BLaER1 treated with 17β-estradiol and CSF1 and Interleukin-3, amounts not matched to agents 10 nM and 100 nM (cell line): ENCODE measurements at regions not wholly inside any gene's neighbourhood (a gene's known extent, or its start where the extent isn't known, plus 50 kb on each side); places are given as distances from the start of the nearest gene placed in this dataset.

Source experiments
- H3K27ac ChIP-seq, 11 experiments: shearing (Covaris generic); formaldehyde crosslinking; 2 replicates each; pipeline ENCODE4 v1.8.1; 2022
- H3K27me3 ChIP-seq, 11 experiments: shearing (Covaris generic); formaldehyde crosslinking; 2 replicates each; pipeline ENCODE4 v1.8.1; 2022
- H3K36me3 ChIP-seq, 11 experiments: shearing (Covaris generic); formaldehyde crosslinking; 2 replicates each; pipeline ENCODE4 v1.8.1; 2022
- H3K4me1 ChIP-seq, 10 experiments: shearing (Covaris generic); formaldehyde crosslinking; 2 replicates each; pipeline ENCODE4 v1.8.1; 2022
- H3K4me2 ChIP-seq, 11 experiments: shearing (Covaris generic); formaldehyde crosslinking; 2 replicates each; pipeline ENCODE4 v1.8.1; 2022
- H3K4me3 ChIP-seq, 10 experiments: shearing (Covaris generic); formaldehyde crosslinking; 2 replicates each; pipeline ENCODE4 v1.8.1; 2022
- H3K9ac ChIP-seq, 11 experiments: shearing (Covaris generic); formaldehyde crosslinking; 2 replicates each; pipeline ENCODE4 v1.8.1; 2022
- H3K9me3 ChIP-seq, 11 experiments: shearing (Covaris generic); formaldehyde crosslinking; replicated peaks in 1 of 11; 2 replicates each; pipeline ENCODE4 v1.8.1; 2022
- H4K20me1 ChIP-seq, 11 experiments: shearing (Covaris generic); formaldehyde crosslinking; 2 replicates each; pipeline ENCODE4 v1.8.1; 2022
- Cebpa-rat ChIP-seq, 11 experiments: shearing (Covaris generic); IDR thresholded peaks; 2 replicates each; pipeline ENCODE4 v1.8.1; 2022

GRCh38 chr15:37865687-37866086, 68.8 kb upstream of the TMCO5A start:
- Histone ChIP-seq H3K9ac (no peak overlapping the region), H3K27me3 (no peaks in the 10 kb centered on the region), H3K36me3 (no peaks in the 10 kb centered on the region), H4K20me1 (no peaks in the 10 kb centered on the region), H3K4me1 (no peaks in the 10 kb centered on the region), H3K27ac (no peak overlapping the region), H3K4me3 (no peak overlapping the region), H3K4me2 (no peak overlapping the region), H3K9me3 (peaks cover 0 to 14% (median 7%) of the 10 kb centered on the region in 11 experiments; a peak in 5 of 22 replicates)
- TF ChIP-seq Cebpa-rat (IDR thresholded peaks at IDR 0.05): no peak

- no peak for TF ChIP-seq Cebpa-rat (IDR thresholded peaks at IDR 0.05)
- no peaks in the 10 kb centered on the region for H3K4me1 ChIP-seq
- no peak overlapping the region for H3K9ac ChIP-seq
- no peak overlapping the region for H3K27ac ChIP-seq
- no peak overlapping the region for H3K4me2 ChIP-seq
- no peak overlapping the region for H3K4me3 ChIP-seq
- no peaks in the 10 kb centered on the region for H3K27me3 ChIP-seq
- H3K36me3 ChIP-seq: no peaks in the 10 kb centered on the region
- no peaks in the 10 kb centered on the region for H3K9me3 ChIP-seq
- no peaks in the 10 kb centered on the region for H4K20me1 ChIP-seq
Observed at GRCh38 chr15:37870711-37871110, 63.7 kb upstream of the TMCO5A start.

GRCh38 chr15:37872661-37873060, 61.8 kb upstream of the TMCO5A start:
- Histone ChIP-seq H3K27ac (no peak overlapping the region), H3K4me3 (no peak overlapping the region), H3K36me3 (no peaks in the 10 kb centered on the region), H3K9ac (no peak overlapping the region), H3K4me2 (no peak overlapping the region), H3K4me1 (no peaks in the 10 kb centered on the region), H4K20me1 (no peaks in the 10 kb centered on the region), H3K27me3 (no peaks in the 10 kb centered on the region), H3K9me3 (no peaks in the 10 kb centered on the region)
- TF ChIP-seq Cebpa-rat (IDR thresholded peaks at IDR 0.05): no peak

- no peaks in the 10 kb centered on the region for H3K27me3 ChIP-seq
- H3K9me3 ChIP-seq: no peaks in the 10 kb centered on the region
- H3K27ac ChIP-seq: no peak overlapping the region
- no peak overlapping the region for H3K4me2 ChIP-seq
- TF ChIP-seq Cebpa-rat (IDR thresholded peaks at IDR 0.05): no peak
- H4K20me1 ChIP-seq: no peaks in the 10 kb centered on the region
- no peaks in the 10 kb centered on the region for H3K4me1 ChIP-seq
- no peaks in the 10 kb centered on the region for H3K36me3 ChIP-seq
- no peak overlapping the region for H3K9ac ChIP-seq
- H3K4me3 ChIP-seq: no peak overlapping the region
Observed at GRCh38 chr15:37873336-37873735, 61.1 kb upstream of the TMCO5A start.

- H3K27me3 ChIP-seq: no peaks in the 10 kb centered on the region
- H3K4me1 ChIP-seq: no peaks in the 10 kb centered on the region
- no peak overlapping the region for H3K9ac ChIP-seq
- H3K9me3 ChIP-seq: no peaks in the 10 kb centered on the region
- H3K36me3 ChIP-seq: no peaks in the 10 kb centered on the region
- no peak overlapping the region for H3K27ac ChIP-seq
- no peaks in the 10 kb centered on the region for H4K20me1 ChIP-seq
- no peak for TF ChIP-seq Cebpa-rat (IDR thresholded peaks at IDR 0.05)
- H3K4me3 ChIP-seq: no peak overlapping the region
- H3K4me2 ChIP-seq: no peak overlapping the region
Observed at GRCh38 chr15:37876900-37877299, 57.5 kb upstream of the TMCO5A start.

GRCh38 chr15:37877851-37878741, 56.3 kb upstream of the TMCO5A start:
- Histone ChIP-seq H3K4me1 (no peaks in the 10 kb centered on the region), H4K20me1 (no peaks in the 10 kb centered on the region), H3K4me3 (no peak overlapping the region), H3K4me2 (no peak overlapping the region), H3K27ac (no peak overlapping the region), H3K9me3 (no peaks in the 10 kb centered on the region), H3K9ac (no peak overlapping the region), H3K36me3 (no peaks in the 10 kb centered on the region), H3K27me3 (no peaks in the 10 kb centered on the region)
- TF ChIP-seq Cebpa-rat (IDR thresholded peaks at IDR 0.05): no peak

GRCh38 chr15:37880009-37880834, 54.2 kb upstream of the TMCO5A start:
- H3K4me2 ChIP-seq: no peak overlapping the region
- H3K4me3 ChIP-seq: no peak overlapping the region
- H3K9me3 ChIP-seq: no peaks in the 10 kb centered on the region
- no peak overlapping the region for H3K27ac ChIP-seq
- no peak overlapping the region for H3K9ac ChIP-seq
- no peaks in the 10 kb centered on the region for H3K36me3 ChIP-seq
- TF ChIP-seq Cebpa-rat (IDR thresholded peaks at IDR 0.05): no peak
- H4K20me1 ChIP-seq: no peaks in the 10 kb centered on the region
- H3K27me3 ChIP-seq: no peaks in the 10 kb centered on the region
- H3K4me1 ChIP-seq: no peaks in the 10 kb centered on the region

- no peak for TF ChIP-seq Cebpa-rat (IDR thresholded peaks at IDR 0.05)
- H3K36me3 ChIP-seq: no peaks in the 10 kb centered on the region
Observed at GRCh38 chr15:37880835-37881153, 53.6 kb upstream of the TMCO5A start.

GRCh38 chr15:37881237-37882013, 53.0 kb upstream of the TMCO5A start:
- Histone ChIP-seq H3K9me3 (no peaks in the 10 kb centered on the region), H3K27ac (no peak overlapping the region)

More at GRCh38 chr15:37880835-37881153, 53.6 kb upstream of the TMCO5A start:
- H3K4me3 ChIP-seq: no peak overlapping the region
- H4K20me1 ChIP-seq: no peaks in the 10 kb centered on the region
- no peak overlapping the region for H3K9ac ChIP-seq
- H3K27me3 ChIP-seq: no peaks in the 10 kb centered on the region
- H3K9me3 ChIP-seq: no peaks in the 10 kb centered on the region
- peaks cover 0 to 3% (median 0%) of the 10 kb centered on the region in 10 experiments; a peak in 1 of 20 replicates for H3K4me1 ChIP-seq
- no peak overlapping the region for H3K27ac ChIP-seq
- no peak overlapping the region for H3K4me2 ChIP-seq

More at GRCh38 chr15:37881237-37882013, 53.0 kb upstream of the TMCO5A start:
- Histone ChIP-seq H3K9ac (no peak overlapping the region), H3K4me1 (peaks cover 0 to 6% (median 0%) of the 10 kb centered on the region in 10 experiments; a peak in 1 of 20 replicates), H3K4me3 (no peak overlapping the region), H4K20me1 (no peaks in the 10 kb centered on the region), H3K27me3 (no peaks in the 10 kb centered on the region), H3K36me3 (no peaks in the 10 kb centered on the region), H3K4me2 (no peak overlapping the region)
- TF ChIP-seq Cebpa-rat (IDR thresholded peaks at IDR 0.05): no peak
